HUES6 (cell line): ENCODE measurements at regions not wholly inside any gene's neighbourhood (a gene's known extent, or its start where the extent isn't known, plus 50 kb on each side); places are given as distances from the start of the nearest gene placed in this dataset.

Experiments used
- H3K27ac ChIP-seq: 2 replicates; pipeline ENCODE4 v1.7.0; 2013; ENCODE audit warnings: low read depth, mild to moderate bottlenecking, low read length, inconsistent platforms
- H3K27me3 ChIP-seq: 2 replicates; pipeline ENCODE4 v1.6.1; 2013; ENCODE audit warnings: low read length; ENCODE audit not compliant: control insufficient read depth, insufficient read depth
- H3K36me3 ChIP-seq: 2 replicates; pipeline ENCODE4 v1.6.1; 2013; ENCODE audit warnings: low read length; ENCODE audit not compliant: control insufficient read depth, insufficient read depth
- H3K4me1 ChIP-seq: 2 replicates; pipeline ENCODE4 v1.6.1; 2013; ENCODE audit warnings: low read length; ENCODE audit not compliant: control insufficient read depth, insufficient read depth
- H3K4me3 ChIP-seq: 2 replicates; pipeline ENCODE4 v1.5.1; 2013; ENCODE audit warnings: low read depth, low read length
- H3K9ac ChIP-seq: one replicate; pipeline ENCODE4 v1.6.1; 2013; ENCODE audit warnings: mild to moderate bottlenecking, low read length
- H3K9me3 ChIP-seq: 2 replicates; pipeline ENCODE4 v1.6.1; 2013; ENCODE audit warnings: low read depth, low read length; ENCODE audit not compliant: control insufficient read depth, insufficient read depth

GRCh38 chr7:11290863-11291262 is 317.2 kb downstream of the PHF14 start:
- Histone ChIP-seq H3K4me1 (no peaks in the 10 kb centered on the region), H3K9ac (no peak overlapping the region), H3K36me3 (no peaks in the 10 kb centered on the region), H3K4me3 (no peak overlapping the region), H3K9me3 (no peaks in the 10 kb centered on the region), H3K27ac (no peak overlapping the region), H3K27me3 (no peaks in the 10 kb centered on the region)

- Histone ChIP-seq H3K9ac (no peak overlapping the region), H3K27ac (no peak overlapping the region), H3K4me3 (no peak overlapping the region), H3K9me3 (no peaks in the 10 kb centered on the region), H3K36me3 (no peaks in the 10 kb centered on the region), H3K27me3 (no peaks in the 10 kb centered on the region), H3K4me1 (no peaks in the 10 kb centered on the region)
Observed at GRCh38 chr7:11294218-11294617, 320.5 kb downstream of the PHF14 start.

- Histone ChIP-seq H3K9me3 (no peaks in the 10 kb centered on the region), H3K4me3 (no peak overlapping the region), H3K27me3 (no peaks in the 10 kb centered on the region), H3K9ac (no peak overlapping the region), H3K4me1 (no peaks in the 10 kb centered on the region), H3K36me3 (no peaks in the 10 kb centered on the region), H3K27ac (no peak overlapping the region)
Observed at GRCh38 chr7:11294965-11295364, 321.3 kb downstream of the PHF14 start.

GRCh38 chr7:11297126-11297625 is 323.5 kb downstream of the PHF14 start:
- no peaks in the 10 kb centered on the region for H3K9me3 ChIP-seq
- H3K27me3 ChIP-seq = no peaks in the 10 kb centered on the region
- no peak overlapping the region for H3K4me3 ChIP-seq
- H3K4me1 ChIP-seq = no peaks in the 10 kb centered on the region
- H3K9ac ChIP-seq = no peak overlapping the region
- H3K36me3 ChIP-seq = no peaks in the 10 kb centered on the region
- no peak overlapping the region for H3K27ac ChIP-seq

- no peak overlapping the region for H3K27ac ChIP-seq
- H3K36me3 ChIP-seq = no peaks in the 10 kb centered on the region
- no peaks in the 10 kb centered on the region for H3K4me1 ChIP-seq
- H3K9ac ChIP-seq = no peak overlapping the region
- no peaks in the 10 kb centered on the region for H3K9me3 ChIP-seq
- H3K4me3 ChIP-seq = no peak overlapping the region
- no peaks in the 10 kb centered on the region for H3K27me3 ChIP-seq
Observed at GRCh38 chr7:11297764-11298163, 324.1 kb downstream of the PHF14 start.

GRCh38 chr7:11298220-11298619 is 324.5 kb downstream of the PHF14 start:
- H3K4me1 ChIP-seq = no peaks in the 10 kb centered on the region
- H3K27me3 ChIP-seq = no peaks in the 10 kb centered on the region
- no peak overlapping the region for H3K27ac ChIP-seq
- no peaks in the 10 kb centered on the region for H3K36me3 ChIP-seq
- no peak overlapping the region for H3K4me3 ChIP-seq
- no peak overlapping the region for H3K9ac ChIP-seq
- no peaks in the 10 kb centered on the region for H3K9me3 ChIP-seq

- Histone ChIP-seq H3K4me3 (no peak overlapping the region), H3K27ac (no peak overlapping the region)
Observed at GRCh38 chr7:11300241-11300640, 326.6 kb downstream of the PHF14 start.

GRCh38 chr7:11302121-11302520 is 328.4 kb downstream of the PHF14 start:
- H3K36me3 ChIP-seq = no peaks in the 10 kb centered on the region
- H3K27ac ChIP-seq = no peak overlapping the region
- H3K4me3 ChIP-seq = no peak overlapping the region
- H3K9ac ChIP-seq = no peak overlapping the region
- H3K27me3 ChIP-seq = no peaks in the 10 kb centered on the region
- H3K4me1 ChIP-seq = no peaks in the 10 kb centered on the region
- H3K9me3 ChIP-seq = no peaks in the 10 kb centered on the region

More at GRCh38 chr7:11300241-11300640, 326.6 kb downstream of the PHF14 start:
- Histone ChIP-seq H3K9me3 (no peaks in the 10 kb centered on the region), H3K9ac (no peak overlapping the region), H3K36me3 (no peaks in the 10 kb centered on the region), H3K27me3 (no peaks in the 10 kb centered on the region), H3K4me1 (no peaks in the 10 kb centered on the region)

GRCh38 chr7:11313801-11314200 is 340.1 kb downstream of the PHF14 start:
- no peak overlapping the region for H3K9ac ChIP-seq
- H3K9me3 ChIP-seq = no peaks in the 10 kb centered on the region
- H3K4me3 ChIP-seq = no peak overlapping the region
- no peaks in the 10 kb centered on the region for H3K27me3 ChIP-seq
- peaks cover 9% of the 10 kb centered on the region for H3K4me1 ChIP-seq
- no peak overlapping the region for H3K27ac ChIP-seq
- no peaks in the 10 kb centered on the region for H3K36me3 ChIP-seq

- no peak overlapping the region for H3K27ac ChIP-seq
Observed at GRCh38 chr7:11315666-11316258, 342.1 kb downstream of the PHF14 start.

GRCh38 chr7:11317766-11318165 is 344.1 kb downstream of the PHF14 start:
- Histone ChIP-seq H3K9ac (no peak overlapping the region), H3K27ac (no peak overlapping the region), H3K9me3 (no peaks in the 10 kb centered on the region), H3K36me3 (no peaks in the 10 kb centered on the region), H3K4me3 (no peak overlapping the region), H3K27me3 (no peaks in the 10 kb centered on the region), H3K4me1 (peaks cover 9% of the 10 kb centered on the region)

More at GRCh38 chr7:11315666-11316258, 342.1 kb downstream of the PHF14 start:
- Histone ChIP-seq H3K4me1 (peaks cover 9% of the 10 kb centered on the region), H3K27me3 (no peaks in the 10 kb centered on the region), H3K9ac (no peak overlapping the region), H3K9me3 (no peaks in the 10 kb centered on the region), H3K36me3 (no peaks in the 10 kb centered on the region), H3K4me3 (no peak overlapping the region)
